Endothelial cell of umbilical vein (primary cell): ENCODE measurements at regions not wholly inside any gene's neighbourhood (a gene's known extent, or its start where the extent isn't known, plus 50 kb on each side); places are given as distances from the start of the nearest gene placed in this dataset.

Experiments
- BruUV-seq: library from RNA; stranded (reverse); fragments of 400-500 nt; replicated peaks from 2 replicates; lab custom pipeline; 2021; lab: Mats Ljungman, UMichigan
- CTCF ChIA-PET: fragments of 300-600, 350-600 bp; sonication (Branson Sonifier 250); formaldehyde crosslinking; loops from one replicate; lab custom pipeline; 2021; ENCODE audit warnings: antibody characterized with exemption, inconsistent platforms; lab: Charles Lee
- POLR2A ChIA-PET: fragments of 300-600, 350-600 bp; sonication (Branson Sonifier 250); formaldehyde crosslinking; loops from one replicate; lab custom pipeline; 2021; ENCODE audit warnings: antibody characterized with exemption, inconsistent platforms; lab: Charles Lee
- DNase-seq: peaks from one replicate; pipeline ENCODE4 v3.0.0-alpha.2; 2011; ENCODE audit warnings: low read depth, low spot score
- FAIRE-seq: peaks from 2 replicates; lab custom pipeline; 2011; peaks lifted over from hg19 to GRCh38; lab: Jason Lieb, UNC
- H2AFZ ChIP-seq: 2 replicates; pipeline ENCODE4 v1.6.0; 2012; ENCODE audit warnings: low read depth, low read length, control low read depth, inconsistent platforms
- H3K27ac ChIP-seq: 2 replicates; pipeline ENCODE4 v1.5.1; 2011; ENCODE audit warnings: low read depth, mild to moderate bottlenecking, control low read depth, low read length, moderate library complexity; ENCODE audit not compliant: insufficient read depth
- H3K27me3 ChIP-seq, 2 experiments: 2 replicates each; pipeline versions ENCODE4 v1.6.0 to v1.6.1; 2011; ENCODE audit warnings: low read length in 2 of 2, mixed read lengths in 1 of 2; ENCODE audit not compliant: control insufficient read depth in 2 of 2, insufficient read depth in 2 of 2
- H3K36me3 ChIP-seq, 2 experiments: 2 replicates in 1 of 2; 3 replicates in 1 of 2; pipeline ENCODE4 v1.5.1; 2011; ENCODE audit warnings: low read length in 2 of 2, mild to moderate bottlenecking in 1 of 2, moderate library complexity in 1 of 2; ENCODE audit not compliant: control insufficient read depth in 2 of 2, insufficient read depth in 2 of 2; ENCODE audit errors: extremely low read depth in 1 of 2
- H3K4me1 ChIP-seq: 3 replicates; pipeline ENCODE4 v1.5.1; 2011; ENCODE audit warnings: mild to moderate bottlenecking, low read length; ENCODE audit not compliant: control insufficient read depth, insufficient read depth; ENCODE audit errors: extremely low read depth
- H3K4me2 ChIP-seq: 2 replicates; pipeline ENCODE4 v1.6.1; 2011; ENCODE audit warnings: low read length, control low read depth, mixed read lengths; ENCODE audit not compliant: insufficient read depth
- H3K4me3 ChIP-seq, 3 experiments: fragments of 200-600 bp in 1 of 3; sonication (generic), shearing (Covaris generic) in 1 of 3; replicated peaks in 1 of 3; 2 replicates each; pipeline ENCODE4 v1.5.1; 2011 to 2016; ENCODE audit warnings: control low read depth in 3 of 3, low read length in 3 of 3, mild to moderate bottlenecking in 2 of 3, inconsistent platforms in 1 of 3, low read depth in 1 of 3, moderate library complexity in 1 of 3; ENCODE audit not compliant: insufficient read depth in 1 of 3
- H3K79me2 ChIP-seq: 2 replicates; pipeline ENCODE4 v1.6.0; 2012; ENCODE audit warnings: low read length, inconsistent platforms; ENCODE audit not compliant: control insufficient read depth, insufficient read depth
- H3K9ac ChIP-seq: replicated peaks from 2 replicates; pipeline ENCODE3; 2011; ENCODE audit warnings: low read length, control low read depth; ENCODE audit not compliant: insufficient read depth; ENCODE audit errors: extremely low read depth
- H3K9me1 ChIP-seq: replicated peaks from 3 replicates; pipeline ENCODE4 v1.6.0; 2011; ENCODE audit warnings: mild to moderate bottlenecking, low read length; ENCODE audit not compliant: control insufficient read depth, insufficient read depth; ENCODE audit errors: extremely low read depth
- H3K9me3 ChIP-seq: replicated peaks from 2 replicates; pipeline ENCODE4 v1.5.1; 2012; ENCODE audit warnings: low read length, inconsistent platforms; ENCODE audit not compliant: control insufficient read depth, insufficient read depth
- H4K20me1 ChIP-seq: replicated peaks from 2 replicates; pipeline ENCODE3; 2011; ENCODE audit warnings: mild to moderate bottlenecking, low read length; ENCODE audit not compliant: control insufficient read depth, insufficient read depth; ENCODE audit errors: extremely low read depth
- EZH2 ChIP-seq: IDR thresholded peaks from 2 replicates; pipeline ENCODE4 v1.6.1; 2012; ENCODE audit warnings: borderline replicate concordance, low read depth, mild to moderate bottlenecking, moderate library complexity, low read length, inconsistent platforms; ENCODE audit not compliant: severe bottlenecking
- FOS ChIP-seq: IDR thresholded peaks from 2 replicates; pipeline ENCODE4 v1.6.1; 2011; ENCODE audit warnings: mild to moderate bottlenecking, low read length, moderate library complexity, borderline replicate concordance; ENCODE audit not compliant: insufficient read depth
- GATA2 ChIP-seq: IDR thresholded peaks from 2 replicates; pipeline ENCODE4 v1.7.0; 2011; ENCODE audit warnings: low read depth, mild to moderate bottlenecking, moderate library complexity, mixed read lengths, low read length; ENCODE audit not compliant: insufficient read length, insufficient read depth
- JUN ChIP-seq: IDR thresholded peaks from 2 replicates; pipeline ENCODE4 v1.6.1; 2011; ENCODE audit warnings: borderline replicate concordance, low read depth; ENCODE audit not compliant: insufficient read length, insufficient read depth
- MAX ChIP-seq: IDR thresholded peaks from 2 replicates; pipeline ENCODE4 v1.6.1; 2011; ENCODE audit not compliant: insufficient read depth, insufficient read length
- MYC ChIP-seq: IDR thresholded peaks from one replicate; pipeline ENCODE4 v1.6.1; 2011; ENCODE audit warnings: mild to moderate bottlenecking, low read depth, low read length
- POLR2A ChIP-seq: IDR thresholded peaks from 2 replicates; pipeline ENCODE4 v1.6.1; 2012; ENCODE audit warnings: low read depth, mild to moderate bottlenecking, control low read depth, low read length
- POLR2AphosphoS5 ChIP-seq: IDR thresholded peaks from 2 replicates; pipeline ENCODE4 v1.6.1; 2012; ENCODE audit warnings: low read depth, mild to moderate bottlenecking, control low read depth, low read length, moderate library complexity; ENCODE audit not compliant: insufficient read depth
- dilution Hi-C: fragments of 300-500 bp; cut with MboI; formaldehyde crosslinking; loops from one replicate; pipeline ENCODE4 v1.15.0; 2019; ENCODE audit warnings: low sequenced_read_pairs; ENCODE audit not compliant: extremely low pct_ligation_motif_present
- intact Hi-C: fragments of 100-400 bp; cut with micrococcal nuclease; formaldehyde crosslinking; loops from one replicate; pipeline ENCODE4 v1.10.0; 2022
- TF ChIP-seq, protein P1 (sequence below), 2 donors: IDR thresholded peaks; 1 replicate in 1 of 2; 2 replicates in 1 of 2; pipeline ENCODE4 v1.5.1; 2011; ENCODE audit warnings: low read length in 2 of 2, mild to moderate bottlenecking in 2 of 2, moderate library complexity in 2 of 2, control low read depth in 1 of 2, inconsistent platforms in 1 of 2, low read depth in 1 of 2; ENCODE audit not compliant: insufficient read depth in 1 of 2; ENCODE audit errors: extremely low read depth in 1 of 2

DNA sequence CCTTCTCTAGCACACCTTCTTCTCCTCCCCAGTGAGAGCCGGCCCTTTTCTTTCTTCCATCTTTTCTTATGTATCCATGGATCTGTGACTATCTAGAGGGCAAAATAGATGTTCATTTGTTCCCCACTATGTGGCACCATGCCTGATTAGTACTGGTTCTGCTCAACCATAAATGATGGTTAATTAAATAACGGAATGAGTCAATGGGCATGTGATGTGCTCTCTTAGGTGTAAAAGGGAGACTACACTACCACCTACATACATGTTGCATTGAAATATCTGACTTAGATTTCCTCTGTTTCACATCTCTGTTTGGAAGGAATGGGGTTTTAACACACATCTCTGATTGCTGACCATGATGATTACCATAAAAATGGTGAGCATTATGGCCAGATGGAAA is 116.5 kb downstream of the BTG1 start:
- Histone ChIP-seq H4K20me1 (no peaks in the 10 kb centered on the region), H3K9me3 (no peaks in the 10 kb centered on the region), H3K27me3 (no peaks in the 10 kb centered on the region), H3K4me2 (no peak overlapping the region), H3K9me1 (no peaks in the 10 kb centered on the region), H3K36me3 (no peaks in the 10 kb centered on the region), H3K27ac (no peak overlapping the region), H3K4me3 (no peak overlapping the region), H2AFZ (no peak overlapping the region), H3K4me1 (no peaks in the 10 kb centered on the region), H3K79me2 (no peaks in the 10 kb centered on the region), H3K9ac (no peak overlapping the region)
- intact Hi-C loops (no loop called here), dilution Hi-C loops (no loop called here)
- DNase-seq = no peak
- ChIA-PET CTCF (no interaction called here), POLR2A (no interaction called here)
- FAIRE-seq = no peak
- TF ChIP-seq, protein P1, sequence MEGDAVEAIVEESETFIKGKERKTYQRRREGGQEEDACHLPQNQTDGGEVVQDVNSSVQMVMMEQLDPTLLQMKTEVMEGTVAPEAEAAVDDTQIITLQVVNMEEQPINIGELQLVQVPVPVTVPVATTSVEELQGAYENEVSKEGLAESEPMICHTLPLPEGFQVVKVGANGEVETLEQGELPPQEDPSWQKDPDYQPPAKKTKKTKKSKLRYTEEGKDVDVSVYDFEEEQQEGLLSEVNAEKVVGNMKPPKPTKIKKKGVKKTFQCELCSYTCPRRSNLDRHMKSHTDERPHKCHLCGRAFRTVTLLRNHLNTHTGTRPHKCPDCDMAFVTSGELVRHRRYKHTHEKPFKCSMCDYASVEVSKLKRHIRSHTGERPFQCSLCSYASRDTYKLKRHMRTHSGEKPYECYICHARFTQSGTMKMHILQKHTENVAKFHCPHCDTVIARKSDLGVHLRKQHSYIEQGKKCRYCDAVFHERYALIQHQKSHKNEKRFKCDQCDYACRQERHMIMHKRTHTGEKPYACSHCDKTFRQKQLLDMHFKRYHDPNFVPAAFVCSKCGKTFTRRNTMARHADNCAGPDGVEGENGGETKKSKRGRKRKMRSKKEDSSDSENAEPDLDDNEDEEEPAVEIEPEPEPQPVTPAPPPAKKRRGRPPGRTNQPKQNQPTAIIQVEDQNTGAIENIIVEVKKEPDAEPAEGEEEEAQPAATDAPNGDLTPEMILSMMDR (IDR thresholded peaks at IDR 0.05; ENCODE audit: extremely low read depth in 1 of 2, insufficient read depth in 1 of 2, low read depth in 1 of 2, low read length in 2 of 2) = no peak
- TF ChIP-seq FOS = no peak
- no peak for TF ChIP-seq POLR2A
- TF ChIP-seq POLR2AphosphoS5 = no peak
- no peak for TF ChIP-seq GATA2
- TF ChIP-seq MAX = no peak
- TF ChIP-seq MYC = no peak
- no peak for TF ChIP-seq EZH2
- no peak for TF ChIP-seq JUN
- no TSS peak for BruUV-seq
